Stimulated activated CD4-positive, alpha-beta T cell treated with anti-CD3 and anti-CD28 coated beads, Interleukin-4, amount 100 ng/mL, for 1 hour (primary cell): ENCODE measurements at regions not wholly inside any gene's neighbourhood (a gene's known extent, or its start where the extent isn't known, plus 50 kb on each side); places are given as distances from the start of the nearest gene placed in this dataset.

Experiments used
- DNase-seq: peaks from one replicate; pipeline ENCODE4 v3.0.0-alpha.2; 2020

DNA sequence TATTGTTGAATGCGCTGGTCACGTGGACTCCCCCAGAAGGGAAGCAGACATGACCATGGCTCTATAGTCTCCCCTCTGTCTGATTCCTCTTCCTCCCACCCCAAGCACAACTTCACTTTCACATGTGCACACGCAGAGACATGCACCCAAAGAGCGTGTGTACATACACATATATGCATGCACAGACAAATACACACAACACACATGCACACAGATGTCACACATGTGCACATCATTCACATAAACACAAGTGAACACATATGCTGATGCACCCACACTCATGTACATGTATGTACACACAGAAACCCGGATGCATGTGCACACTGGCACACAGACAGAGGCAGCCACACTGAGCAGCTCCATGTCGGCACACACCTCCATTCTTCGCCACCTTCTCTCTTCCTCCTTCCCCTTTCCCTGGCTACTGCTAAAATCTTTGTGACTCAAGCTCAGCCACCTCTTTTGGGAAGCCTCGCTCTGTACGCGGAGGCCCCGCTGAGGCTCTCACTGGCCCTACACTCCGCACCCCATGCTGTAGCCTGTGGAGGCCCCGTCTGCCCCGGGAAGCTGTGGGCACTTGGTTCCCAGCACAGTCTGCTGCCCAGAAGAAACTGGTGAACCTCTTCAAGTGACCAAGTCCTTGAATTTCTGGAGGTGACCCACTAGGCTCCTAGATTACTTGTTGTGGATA is 101.6 kb upstream of the TEX51 start:
- no peak for DNase-seq

DNA sequence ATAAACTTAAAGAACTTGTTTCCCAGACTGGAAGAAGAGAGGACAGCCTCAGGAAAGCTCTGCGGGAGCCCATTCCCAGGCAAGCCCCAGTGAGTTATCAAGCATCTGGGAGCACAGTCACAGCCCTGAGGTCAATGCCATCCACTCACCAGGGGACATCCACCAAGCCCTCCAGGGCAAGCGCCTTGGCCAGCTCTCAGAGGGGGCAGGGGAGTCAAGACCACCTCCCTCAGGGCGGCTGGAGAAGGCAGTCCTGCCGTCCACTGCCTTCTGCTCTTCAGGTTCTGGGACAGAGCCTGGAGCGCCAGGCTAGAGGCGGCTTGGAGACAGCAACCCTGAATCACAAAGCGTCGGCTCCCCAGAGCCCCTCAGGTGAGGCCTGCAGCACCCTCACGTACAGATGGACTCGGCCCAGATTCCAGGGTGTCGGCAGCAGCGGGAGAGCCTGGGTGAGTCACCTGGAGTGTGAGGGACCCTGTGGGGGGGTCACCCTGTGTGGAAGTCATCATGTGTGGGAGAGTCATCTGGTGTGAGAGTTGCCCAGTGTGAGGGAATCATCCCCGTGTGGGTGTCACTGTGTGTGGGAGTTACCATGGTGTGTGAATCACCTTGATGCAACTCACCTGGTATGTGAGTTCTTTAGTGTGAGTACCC is 100.9 kb upstream of the TEX51 start:
- DNase-seq: no peak

- no peak for DNase-seq
These were observed 100.2 kb upstream of the TEX51 start for GRCh38 chr2:126798276-126799140.

DNA sequence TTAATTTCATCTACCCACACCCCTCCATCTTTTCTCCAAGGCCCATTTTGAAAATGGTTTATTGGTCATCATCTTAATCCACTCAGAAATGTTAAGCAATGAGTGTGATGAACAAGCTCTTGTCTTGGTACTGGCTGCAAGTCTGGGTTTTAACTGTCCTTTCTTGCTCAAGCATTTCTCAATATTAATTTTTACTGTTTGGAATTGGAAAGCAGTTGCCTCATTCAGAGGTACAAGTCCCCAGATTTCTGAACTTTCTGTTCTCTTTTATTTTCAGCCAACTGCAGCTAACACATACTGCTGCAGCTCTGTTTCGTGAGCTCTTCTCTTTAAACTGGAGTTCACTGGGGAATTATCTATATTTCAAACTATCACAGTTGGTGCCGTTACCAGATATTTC is 99.4 kb upstream of the TEX51 start:
- DNase-seq: no peak

- DNase-seq: no peak
These were observed 97.2 kb upstream of the TEX51 start for GRCh38 chr2:126801473-126801872.

DNA sequence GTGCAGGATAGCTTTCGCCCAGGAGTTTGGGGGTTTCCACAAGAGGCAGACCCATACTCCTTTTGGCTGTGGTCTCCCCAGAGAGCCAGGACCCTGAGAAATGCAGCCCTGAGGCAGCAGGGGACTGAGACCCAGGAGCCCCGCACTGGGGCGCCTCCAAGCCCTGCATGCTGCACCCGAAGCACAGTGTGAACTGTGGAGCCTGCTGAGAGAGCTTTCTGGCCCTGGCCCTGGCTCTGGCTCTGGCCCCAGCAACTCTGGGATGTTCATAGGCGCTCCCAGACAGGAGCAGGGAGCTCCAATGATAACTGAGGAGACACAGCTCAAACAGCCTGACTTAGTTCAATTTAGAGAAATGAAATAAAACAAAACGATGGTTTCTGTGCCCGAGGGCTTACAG is 96.4 kb upstream of the TEX51 start:
- no peak for DNase-seq

GRCh38 chr2:126802774-126803433 is 95.8 kb upstream of the TEX51 start:
- DNase-seq: no peak

DNA sequence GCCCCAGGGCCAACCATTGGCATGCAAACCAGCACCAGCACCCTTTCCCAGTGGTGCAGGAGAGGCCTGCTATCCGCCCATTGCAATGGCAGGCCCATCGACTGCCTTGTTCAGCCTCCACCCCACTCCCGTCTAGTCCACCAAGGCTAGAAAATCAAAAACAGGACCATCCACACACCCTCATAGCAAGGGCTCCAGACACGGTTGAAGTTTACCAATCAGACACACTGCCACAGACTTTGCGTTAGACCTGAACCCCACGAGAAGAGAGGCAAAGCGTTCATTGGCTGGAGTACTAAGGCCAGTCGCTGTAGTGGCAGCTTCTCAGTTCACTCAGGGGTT is 95.3 kb upstream of the TEX51 start:
- DNase-seq: no peak

- no peak for DNase-seq
These were observed 94.3 kb upstream of the TEX51 start for GRCh38 chr2:126804347-126804746.

DNA sequence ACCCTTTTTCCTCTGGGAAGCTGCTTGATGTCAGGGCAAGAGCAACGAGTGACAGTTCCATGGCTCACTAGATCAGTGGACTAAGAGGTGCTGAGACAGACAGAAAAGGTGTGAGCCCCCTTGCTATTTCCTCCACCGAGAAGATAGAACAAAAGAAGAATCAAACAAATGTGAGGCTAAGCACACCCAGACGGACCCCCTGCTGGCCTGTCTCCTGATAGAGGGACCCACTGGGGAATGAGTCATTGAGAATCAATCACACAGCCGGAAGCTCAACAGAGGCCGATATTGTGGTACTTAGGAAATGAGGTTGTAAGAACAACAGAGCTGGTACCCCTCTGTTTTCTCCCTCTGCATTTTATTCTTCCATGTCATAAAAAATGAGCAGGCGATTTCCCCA is 89.8 kb upstream of the TEX51 start:
- no peak for DNase-seq

DNA sequence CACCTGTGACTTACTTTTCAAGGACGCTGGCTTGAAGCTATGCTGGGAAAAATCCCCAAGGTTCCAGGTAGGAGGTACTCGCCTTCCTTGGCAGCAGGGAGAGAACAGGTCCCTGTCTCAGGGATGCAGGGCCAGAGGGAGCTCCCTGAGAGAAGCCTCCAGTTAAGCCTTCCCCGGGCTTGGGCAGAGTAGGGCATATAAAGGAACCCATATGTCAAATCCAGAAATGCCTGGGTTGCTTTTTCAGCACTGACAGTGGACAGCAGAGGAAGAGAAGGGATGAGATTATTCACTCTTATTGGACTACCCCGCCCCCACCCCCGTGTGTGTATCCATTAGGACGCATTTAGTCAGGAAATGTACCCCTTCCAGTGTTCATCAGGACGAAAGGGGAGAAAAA is 89.3 kb upstream of the TEX51 start:
- no peak for DNase-seq

DNA sequence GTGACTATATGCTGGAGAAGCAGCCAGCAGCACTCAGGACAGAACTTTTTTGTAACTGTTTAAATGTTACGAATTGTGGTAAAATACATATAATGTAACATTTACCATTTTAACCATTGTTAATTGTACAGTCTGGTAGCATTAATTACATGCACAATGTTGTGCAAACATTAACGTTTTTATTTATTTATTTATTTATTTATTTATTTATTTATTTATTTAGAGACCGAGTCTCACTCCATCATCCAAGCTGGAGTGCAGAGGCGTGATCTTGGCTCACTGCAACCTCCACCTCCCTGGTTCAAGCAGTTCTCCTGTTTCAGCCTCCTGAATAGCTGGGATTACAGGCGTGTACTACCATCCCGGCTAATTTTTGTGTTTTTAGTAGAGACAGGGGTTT is 88.7 kb upstream of the TEX51 start:
- no peak for DNase-seq

GRCh38 chr2:126811101-126811500 is 87.6 kb upstream of the TEX51 start:
- no peak for DNase-seq

GRCh38 chr2:126817172-126817571 is 81.5 kb upstream of the TEX51 start:
- no peak for DNase-seq

DNA sequence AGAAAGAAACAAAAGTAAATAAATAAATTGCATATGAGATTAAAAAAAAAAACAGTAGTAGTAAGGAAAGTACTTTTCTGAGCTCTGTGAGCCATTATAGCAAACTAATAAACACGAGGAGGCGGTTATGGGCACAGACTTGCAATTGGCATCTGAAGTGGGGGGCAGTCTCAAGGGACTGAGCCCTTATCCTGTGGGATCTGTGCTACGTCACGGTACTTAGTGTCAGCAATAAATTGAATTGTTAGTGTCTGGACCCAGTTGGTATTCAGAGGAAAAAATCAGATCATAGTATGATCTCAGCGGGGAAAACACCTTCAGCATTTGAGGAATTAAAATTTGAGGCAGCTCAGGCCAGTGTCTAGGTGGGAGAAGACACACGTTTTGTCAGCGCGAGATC is 76.6 kb upstream of the TEX51 start:
- no peak for DNase-seq

DNA sequence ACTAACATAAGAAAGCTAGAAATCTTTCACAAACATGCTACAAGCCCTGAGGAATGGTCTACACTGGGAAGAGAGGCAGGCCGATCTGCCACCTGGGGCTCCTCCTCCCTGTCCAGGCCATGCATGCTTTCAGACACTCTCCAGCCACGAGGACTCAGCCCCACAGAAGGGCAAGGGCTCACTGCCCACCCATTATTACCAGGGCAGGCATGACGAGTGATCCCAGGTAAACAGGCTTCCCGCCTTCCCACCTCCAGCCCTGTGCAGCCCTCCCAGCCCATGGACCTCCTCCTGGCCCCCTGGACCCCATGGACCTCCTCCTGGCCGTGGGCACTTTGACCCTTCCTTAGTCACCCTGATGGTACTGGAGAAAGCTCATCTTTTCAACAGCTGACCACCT is 75.8 kb upstream of the TEX51 start:
- DNase-seq: no peak

- no peak for DNase-seq
These were observed 74.7 kb upstream of the TEX51 start for GRCh38 chr2:126823951-126824350.

DNA sequence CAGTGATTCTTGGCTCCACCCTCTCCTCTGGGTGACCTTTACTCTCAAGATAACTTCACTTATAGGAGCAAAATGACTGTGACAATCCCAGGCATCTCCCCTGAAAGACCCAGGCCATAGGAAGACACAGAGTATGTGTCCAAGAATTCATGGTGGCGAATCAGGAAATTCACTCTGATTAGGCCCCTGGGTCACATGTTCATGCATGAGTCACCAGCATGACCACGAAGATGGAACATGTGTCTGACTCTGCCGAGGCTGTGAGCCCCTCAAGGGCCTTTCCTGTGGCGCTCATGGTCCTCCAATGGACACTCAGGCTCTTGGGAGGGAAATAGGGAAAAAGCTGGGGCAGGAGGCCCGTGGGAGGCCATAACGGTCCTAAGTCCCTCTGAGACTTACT is 74.0 kb upstream of the TEX51 start:
- no peak for DNase-seq

DNA sequence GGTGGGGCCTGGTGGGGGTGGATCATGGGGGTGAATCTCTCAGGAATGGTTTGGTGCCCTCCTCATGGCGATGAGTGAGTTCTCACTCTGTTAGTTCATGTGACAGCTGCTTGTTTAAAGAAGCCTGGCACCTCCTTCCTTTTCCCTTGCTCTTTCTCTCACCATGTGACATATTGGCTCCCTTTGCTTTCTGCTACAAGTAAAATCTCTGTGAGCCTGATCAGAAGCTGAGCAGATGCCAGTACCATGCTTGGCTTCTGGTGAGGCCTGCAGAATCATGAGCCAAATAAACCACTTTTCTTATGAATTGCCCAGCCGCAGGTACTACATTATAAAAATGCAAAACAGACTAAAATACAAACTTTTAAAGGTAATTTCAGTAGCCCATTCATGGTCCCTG is 73.4 kb upstream of the TEX51 start:
- no peak for DNase-seq

DNA sequence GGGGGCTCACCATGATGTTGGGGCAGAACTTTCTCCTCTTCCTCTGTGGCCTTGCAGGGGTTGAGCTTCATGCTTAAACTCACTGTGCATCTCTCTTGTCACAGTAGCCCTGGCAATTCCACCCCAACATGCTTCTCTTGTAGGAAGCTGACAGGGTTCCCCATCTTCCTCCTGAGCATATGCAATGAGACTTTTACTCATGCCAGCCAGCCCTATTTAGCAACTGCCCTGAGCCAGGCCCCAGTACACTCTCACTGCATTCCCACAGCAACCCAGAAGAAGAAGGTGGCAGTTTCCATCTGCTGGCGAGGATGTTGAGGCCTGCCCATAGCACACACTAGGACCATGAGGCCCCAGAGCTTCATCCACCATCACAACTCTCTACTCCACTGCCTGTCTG is 72.2 kb upstream of the TEX51 start:
- DNase-seq: no peak

DNA sequence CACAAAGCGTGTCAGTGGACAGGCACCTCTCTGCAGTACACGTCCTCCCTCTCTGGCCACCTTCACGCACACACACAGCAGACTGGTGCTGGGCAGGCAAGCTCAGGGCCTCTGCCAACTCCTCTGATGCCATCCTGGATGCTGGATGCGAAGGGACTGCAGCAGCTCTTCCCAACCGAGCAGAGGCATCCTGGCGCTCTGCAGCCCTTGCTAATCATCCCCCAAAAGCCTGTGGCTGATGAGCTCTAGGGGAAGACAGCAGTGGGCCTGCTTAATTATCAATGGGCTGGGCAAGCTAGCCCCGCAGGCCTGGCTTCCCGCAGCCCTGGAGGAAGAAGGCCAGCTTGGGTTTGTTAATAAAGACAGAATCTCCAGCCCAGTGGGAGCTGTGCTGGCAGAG is 71.3 kb upstream of the TEX51 start:
- DNase-seq: no peak

GRCh38 chr2:126828051-126828450 is 70.6 kb upstream of the TEX51 start:
- no peak for DNase-seq

DNA sequence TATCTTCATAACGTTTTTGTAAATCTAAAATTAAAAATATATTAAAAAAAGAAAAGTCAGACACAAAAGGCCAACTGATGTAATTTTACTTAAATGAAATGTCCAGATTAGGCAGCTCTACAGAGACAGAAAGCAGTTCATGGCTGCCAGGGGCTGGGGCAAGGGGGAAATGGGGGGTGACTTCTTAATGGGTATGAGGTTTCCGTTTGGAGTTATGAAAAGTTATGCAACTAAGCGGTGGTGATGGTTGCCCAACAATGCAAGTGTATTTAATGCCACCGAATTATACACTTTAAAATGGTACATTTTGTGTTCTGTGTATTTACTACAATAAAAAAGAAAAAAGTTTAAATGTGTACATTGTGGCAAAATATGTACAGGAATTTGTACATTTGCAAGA is 70.2 kb upstream of the TEX51 start:
- no peak for DNase-seq
